ENCODE measurements at regions not wholly inside any gene's neighbourhood (a gene's known extent, or its start where the extent isn't known, plus 50 kb on each side); places are given as distances from the start of the nearest gene placed in this dataset.
A peak's percentile ranks its signal among the peaks of the same experiment; 100 is the strongest.
"Not testable (repeated sequence)": the region's sequence is repeated elsewhere in the genome, so short reads cannot be mapped to it uniquely, and the experiment has no call there.

- no peak for DNase-seq
- H3K4me1 ChIP-seq: no peaks in the 10 kb centered on the region
- intact Hi-C loops (cut with DNase I): no loop called here
- TF ChIP-seq CTCF (IDR thresholded peaks at IDR 0.05): no peak
- H3K9me3 ChIP-seq: no peaks in the 10 kb centered on the region
- no peak overlapping the region for H3K27ac ChIP-seq
- no peak overlapping the region for H3K4me3 ChIP-seq
- no peaks in the 10 kb centered on the region for H3K27me3 ChIP-seq (ENCODE audit: low read depth)
- ATAC-seq: no peak
- H3K36me3 ChIP-seq: no peaks in the 10 kb centered on the region
Measured at GRCh38 chr1:228891272-228892034, 156.2 kb downstream of the RHOU start.

- H3K9me3 ChIP-seq; ATAC-seq; intact Hi-C loops (cut with DNase I); H3K36me3 ChIP-seq; H3K4me1 ChIP-seq; H3K4me3 ChIP-seq; H3K27me3 ChIP-seq (ENCODE audit: low read depth); DNase-seq; H3K27ac ChIP-seq: not testable (repeated sequence)
Measured at GRCh38 chr1:228892200-228892599, 156.9 kb downstream of the RHOU start.

- ATAC-seq (no peak), DNase-seq (no peak)
- intact Hi-C loops (cut with DNase I): no loop called here
- Histone ChIP-seq H3K9me3 (no peaks in the 10 kb centered on the region), H3K36me3 (no peaks in the 10 kb centered on the region), H3K4me3 (no peak overlapping the region), H3K27ac (no peak overlapping the region), H3K4me1 (no peaks in the 10 kb centered on the region), H3K27me3 (ENCODE audit: low read depth) (no peaks in the 10 kb centered on the region)
- no peak for TF ChIP-seq CTCF (IDR thresholded peaks at IDR 0.05)
Measured at GRCh38 chr1:228894442-228894989, 159.2 kb downstream of the RHOU start.

- ATAC-seq: no peak
- H3K27me3 ChIP-seq (ENCODE audit: low read depth): no peaks in the 10 kb centered on the region
- H3K4me3 ChIP-seq: no peak overlapping the region
- no peak for DNase-seq
- H3K27ac ChIP-seq: no peak overlapping the region
- H3K4me1 ChIP-seq: peaks cover 7% of the 10 kb centered on the region
- TF ChIP-seq CTCF (IDR thresholded peaks at IDR 0.05): no peak
- intact Hi-C loops (cut with DNase I): no loop called here
- H3K36me3 ChIP-seq: no peaks in the 10 kb centered on the region
- no peaks in the 10 kb centered on the region for H3K9me3 ChIP-seq
Measured at GRCh38 chr1:228897901-228898300, 162.6 kb downstream of the RHOU start.

GRCh38 chr1:228898582-228898992 lies 163.3 kb downstream of the RHOU start:
- H3K27me3 ChIP-seq (ENCODE audit: low read depth): no peaks in the 10 kb centered on the region
- TF ChIP-seq CTCF (IDR thresholded peaks at IDR 0.05): no peak

GRCh38 chr1:228899421-228899956 lies 164.2 kb downstream of the RHOU start:
- no peak overlapping the region for H3K27ac ChIP-seq
- H3K36me3 ChIP-seq: no peaks in the 10 kb centered on the region
- H3K9me3 ChIP-seq: no peaks in the 10 kb centered on the region
- intact Hi-C loops (cut with DNase I): no loop called here
- TF ChIP-seq CTCF (IDR thresholded peaks at IDR 0.05): no peak
- no peak for ATAC-seq
- no peak overlapping the region for H3K4me3 ChIP-seq
- peaks cover 18% of the 10 kb centered on the region for H3K4me1 ChIP-seq
- no peaks in the 10 kb centered on the region for H3K27me3 ChIP-seq (ENCODE audit: low read depth)
- no peak for DNase-seq

More at GRCh38 chr1:228898582-228898992, 163.3 kb downstream of the RHOU start:
- no peaks in the 10 kb centered on the region for H3K9me3 ChIP-seq
- DNase-seq: no peak
- H3K27ac ChIP-seq: no peak overlapping the region
- peak; percentile 49 to 64 for ATAC-seq
- no peak overlapping the region for H3K4me3 ChIP-seq
- no peaks in the 10 kb centered on the region for H3K36me3 ChIP-seq
- H3K4me1 ChIP-seq: peaks cover 14% of the 10 kb centered on the region
- intact Hi-C loops (cut with DNase I): no loop called here

All from lower lobe of right lung (tissue), 2 donors.